B cell (primary cell): ENCODE measurements at regions not wholly inside any gene's neighbourhood (a gene's known extent, or its start where the extent isn't known, plus 50 kb on each side); places are given as distances from the start of the nearest gene placed in this dataset.

Experiments used
- ATAC-seq: fragments of 200-7000 bp; cut with Tn5 transposase; one replicate; pipeline ENCODE4 v1.10.0; 2021; ENCODE audit warnings: low read depth, mild to moderate bottlenecking, moderate number of reproducible peaks, moderate library complexity
- CTCF ChIA-PET: fragments of 350-600 bp; sonication (Branson Sonifier 250); formaldehyde crosslinking; loops from one replicate; lab custom pipeline; 2021; ENCODE audit warnings: antibody characterized with exemption, inconsistent platforms; lab: Charles Lee
- POLR2A ChIA-PET: fragments of 350-600 bp; sonication (Branson Sonifier 250); formaldehyde crosslinking; loops from one replicate; lab custom pipeline; 2021; ENCODE audit warnings: antibody characterized with exemption; lab: Charles Lee
- DNase-seq: peaks from one replicate; pipeline ENCODE4 v3.0.0; 2013
- H2AFZ ChIP-seq: 2 replicates; pipeline ENCODE4 v1.6.1; 2012; ENCODE audit warnings: mild to moderate bottlenecking, low read depth, low read length; ENCODE audit not compliant: insufficient read depth, poor library complexity, severe bottlenecking
- H3K27ac ChIP-seq, 2 donors: 1 replicate in 1 of 2; 2 replicates in 1 of 2; pipeline ENCODE4 v1.5.1; 2012 to 2013; ENCODE audit warnings: low read length in 2 of 2, mild to moderate bottlenecking in 2 of 2, moderate library complexity in 1 of 2
- H3K27me3 ChIP-seq, 4 experiments: fragments of 200-600 bp in 1 of 4; sonication (generic) in 1 of 4; replicated peaks in 1 of 4; 1 replicate in 2 of 4; 2 replicates in 2 of 4; pipeline versions ENCODE4 v1.6.1 to v1.7.0; 2013 to 2016; ENCODE audit warnings: low read length in 3 of 4, mild to moderate bottlenecking in 2 of 4, mixed read lengths in 1 of 4, moderate library complexity in 1 of 4; ENCODE audit not compliant: insufficient read depth in 4 of 4, control insufficient read depth in 3 of 4; ENCODE audit errors: control extremely low read depth in 1 of 4
- H3K36me3 ChIP-seq, 2 experiments: replicated peaks in 1 of 2; 1 replicate in 1 of 2; 2 replicates in 1 of 2; pipeline versions ENCODE4 v1.6.1 to v1.7.1; 2013; ENCODE audit warnings: low read length in 1 of 2; ENCODE audit not compliant: insufficient read depth in 2 of 2, control insufficient read depth in 1 of 2; ENCODE audit errors: control extremely low read depth in 1 of 2, extremely low read depth in 1 of 2
- H3K4me1 ChIP-seq, 2 donors: fragments of 200-600 bp in 1 of 2; sonication (generic) in 1 of 2; 1 replicate in 1 of 2; 2 replicates in 1 of 2; pipeline versions ENCODE4 v1.5.1 to v1.6.1; 2013 to 2017; ENCODE audit warnings: low read length in 2 of 2; ENCODE audit not compliant: control insufficient read depth in 2 of 2, insufficient read depth in 2 of 2
- H3K4me2 ChIP-seq: replicated peaks from 2 replicates; pipeline ENCODE3; 2012; ENCODE audit warnings: mild to moderate bottlenecking, low read depth, low read length; ENCODE audit not compliant: poor library complexity, severe bottlenecking
- H3K4me3 ChIP-seq, 5 experiments: fragments of 200-600 bp in 1 of 5; sonication (generic) in 1 of 5; 1 replicate in 3 of 5; 2 replicates in 2 of 5; pipeline versions ENCODE4 v1.5.1 to v1.7.0; 2011 to 2016; ENCODE audit warnings: low read length in 4 of 5, mild to moderate bottlenecking in 4 of 5, low read depth in 2 of 5, control low read depth in 1 of 5, moderate library complexity in 1 of 5; ENCODE audit not compliant: insufficient read depth in 1 of 5; ENCODE audit errors: control extremely low read depth in 1 of 5, extremely low read depth in 1 of 5
- H3K79me2 ChIP-seq: fragments of 200-600 bp; sonication (generic); one replicate; pipeline ENCODE4 v1.6.0; 2016; ENCODE audit warnings: low read length; ENCODE audit not compliant: control insufficient read depth, insufficient read depth
- H3K9ac ChIP-seq: fragments of 200-600 bp; sonication (generic); 2 replicates; pipeline ENCODE4 v1.6.1; 2017; ENCODE audit warnings: mild to moderate bottlenecking, low read length, moderate library complexity
- H3K9me3 ChIP-seq, 3 donors: one replicate each; pipeline versions ENCODE4 v1.6.1 to v1.7.1; 2013; ENCODE audit warnings: low read length in 2 of 3; ENCODE audit not compliant: control insufficient read depth in 2 of 3, insufficient read depth in 1 of 3; ENCODE audit errors: control extremely low read depth in 1 of 3
- H4K20me1 ChIP-seq: 2 replicates; pipeline ENCODE4 v1.6.0; 2012; ENCODE audit warnings: mild to moderate bottlenecking, low read length; ENCODE audit not compliant: insufficient read depth, control insufficient read depth, poor library complexity, severe bottlenecking
- H3K27ac Mint-ChIP-seq: one replicate; pipeline ENCODE4 v1.8.0; 2021; ENCODE audit warnings: mixed read lengths
- H3K27me3 Mint-ChIP-seq: one replicate; pipeline ENCODE4 v1.8.0; 2021; ENCODE audit warnings: mixed read lengths
- H3K4me1 Mint-ChIP-seq: one replicate; pipeline ENCODE4 v1.8.0; 2021; ENCODE audit warnings: mixed read lengths
- H3K4me3 Mint-ChIP-seq: one replicate; pipeline ENCODE4 v1.8.0; 2021; ENCODE audit warnings: mixed read lengths
- H3K9me3 Mint-ChIP-seq: one replicate; pipeline ENCODE4 v1.8.0; 2022; ENCODE audit warnings: mixed read lengths; ENCODE audit not compliant: insufficient read depth
- EZH2 ChIP-seq: IDR thresholded peaks from 2 replicates; pipeline ENCODE4 v1.6.1; 2012; ENCODE audit warnings: borderline replicate concordance, low read depth, mild to moderate bottlenecking, moderate library complexity, low read length; ENCODE audit not compliant: insufficient read depth, poor library complexity, severe bottlenecking
- intact Hi-C: fragments of 100-400 bp; cut with micrococcal nuclease; formaldehyde crosslinking; loops from one replicate; pipeline ENCODE4 v1.10.0; 2022
- TF ChIP-seq, protein P1 (sequence below): fragments of 200-600 bp; IDR thresholded peaks from one replicate; pipeline ENCODE4 v1.8.0; 2022; ENCODE audit warnings: antibody characterized with exemption, mild to moderate bottlenecking

DNA sequence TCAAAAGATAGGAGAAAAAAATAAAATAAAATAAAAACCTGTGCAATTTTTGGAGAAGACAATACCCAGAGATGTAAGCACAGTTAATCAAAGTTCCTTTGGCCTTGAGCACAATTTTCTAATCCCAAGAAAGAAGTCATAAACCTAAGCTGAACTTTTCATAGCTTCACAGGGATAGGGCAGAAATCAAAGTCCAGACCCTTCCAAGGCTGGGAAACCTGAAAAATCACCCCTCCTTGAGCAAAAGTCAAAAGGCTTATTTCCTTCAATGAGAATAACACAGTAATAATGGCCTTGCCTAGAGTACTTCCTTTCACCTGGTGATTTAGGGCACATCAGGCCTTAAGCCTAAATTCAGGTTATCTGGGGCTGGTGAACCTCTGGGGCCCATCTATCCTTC is 415.0 kb upstream of the BTBD3 start:
- no peaks in the 10 kb centered on the region for H3K4me1 Mint-ChIP-seq
- no peaks in the 10 kb centered on the region for H3K27me3 Mint-ChIP-seq
- H2AFZ ChIP-seq = no peak overlapping the region
- H4K20me1 ChIP-seq = no peaks in the 10 kb centered on the region
- no peak overlapping the region for H3K27ac ChIP-seq
- H3K4me1 ChIP-seq = no peaks in the 10 kb centered on the region
- no peak for ATAC-seq
- H3K9ac ChIP-seq = no peak overlapping the region
- no peak overlapping the region for H3K27ac Mint-ChIP-seq
- ChIA-PET CTCF (no interaction called here), POLR2A (no interaction called here)
- DNase-seq = no peak
- H3K36me3 ChIP-seq = no peaks in the 10 kb centered on the region
- no peak overlapping the region for H3K4me2 ChIP-seq
- no peaks in the 10 kb centered on the region for H3K79me2 ChIP-seq
- no peak overlapping the region for H3K4me3 Mint-ChIP-seq
- TF ChIP-seq EZH2 = no peak
- TF ChIP-seq, protein P1, sequence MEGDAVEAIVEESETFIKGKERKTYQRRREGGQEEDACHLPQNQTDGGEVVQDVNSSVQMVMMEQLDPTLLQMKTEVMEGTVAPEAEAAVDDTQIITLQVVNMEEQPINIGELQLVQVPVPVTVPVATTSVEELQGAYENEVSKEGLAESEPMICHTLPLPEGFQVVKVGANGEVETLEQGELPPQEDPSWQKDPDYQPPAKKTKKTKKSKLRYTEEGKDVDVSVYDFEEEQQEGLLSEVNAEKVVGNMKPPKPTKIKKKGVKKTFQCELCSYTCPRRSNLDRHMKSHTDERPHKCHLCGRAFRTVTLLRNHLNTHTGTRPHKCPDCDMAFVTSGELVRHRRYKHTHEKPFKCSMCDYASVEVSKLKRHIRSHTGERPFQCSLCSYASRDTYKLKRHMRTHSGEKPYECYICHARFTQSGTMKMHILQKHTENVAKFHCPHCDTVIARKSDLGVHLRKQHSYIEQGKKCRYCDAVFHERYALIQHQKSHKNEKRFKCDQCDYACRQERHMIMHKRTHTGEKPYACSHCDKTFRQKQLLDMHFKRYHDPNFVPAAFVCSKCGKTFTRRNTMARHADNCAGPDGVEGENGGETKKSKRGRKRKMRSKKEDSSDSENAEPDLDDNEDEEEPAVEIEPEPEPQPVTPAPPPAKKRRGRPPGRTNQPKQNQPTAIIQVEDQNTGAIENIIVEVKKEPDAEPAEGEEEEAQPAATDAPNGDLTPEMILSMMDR = no peak
- H3K9me3 ChIP-seq = no peaks in the 10 kb centered on the region
- intact Hi-C loops = no loop called here
- no peaks in the 10 kb centered on the region for H3K9me3 Mint-ChIP-seq
- H3K4me3 ChIP-seq = no peak overlapping the region
- H3K27me3 ChIP-seq = no peaks in the 10 kb centered on the region

DNA sequence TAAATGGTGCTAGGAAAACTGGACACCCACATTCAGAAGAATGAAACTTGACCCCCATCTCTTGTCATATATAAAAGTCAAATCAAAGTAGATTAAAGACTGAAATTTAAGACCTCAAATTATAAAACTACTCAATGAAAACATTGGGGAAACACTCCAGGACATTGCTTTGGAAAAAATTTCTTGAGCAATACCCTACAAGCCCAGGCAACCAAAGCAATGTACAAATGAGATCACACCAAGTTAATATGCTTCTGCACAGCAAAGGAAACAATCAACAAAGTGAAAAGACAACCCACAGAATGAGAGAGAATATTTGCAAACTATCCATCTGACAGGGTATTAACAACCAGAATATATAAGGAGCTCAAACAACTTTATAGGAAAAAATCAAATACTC is 407.9 kb upstream of the BTBD3 start:
- CTCF ChIA-PET = no interaction called here
- Histone ChIP-seq H3K27ac (no peak overlapping the region), H3K27me3 (no peaks in the 10 kb centered on the region), H4K20me1 (no peaks in the 10 kb centered on the region), H2AFZ (no peak overlapping the region), H3K79me2 (no peaks in the 10 kb centered on the region), H3K4me2 (no peak overlapping the region), H3K9ac (no peak overlapping the region), H3K4me3 (no peak overlapping the region), H3K36me3 (no peaks in the 10 kb centered on the region), H3K9me3 (peaks cover 0 to 3% (median 0%) of the 10 kb centered on the region in 3 donors), H3K4me1 (no peaks in the 10 kb centered on the region)
- POLR2A ChIA-PET = no interaction called here
- Mint-ChIP-seq H3K27ac (no peak overlapping the region), H3K9me3 (peaks cover 4% of the 10 kb centered on the region), H3K4me3 (no peak overlapping the region), H3K4me1 (no peaks in the 10 kb centered on the region), H3K27me3 (no peaks in the 10 kb centered on the region)
- intact Hi-C loops = no loop called here
- ATAC-seq (no peak), DNase-seq (no peak)
- TF ChIP-seq EZH2 = no peak
- TF ChIP-seq, protein P1 = no peak
